GM12891 (cell line): ENCODE measurements at regions not wholly inside any gene's neighbourhood (a gene's known extent, or its start where the extent isn't known, plus 50 kb on each side); places are given as distances from the start of the nearest gene placed in this dataset.

Experiments used
- POLR2A ChIP-seq: IDR thresholded peaks from 2 replicates; pipeline ENCODE4 v1.6.1; 2011; ENCODE audit warnings: low read depth, low read length, control low read depth
- POLR2AphosphoS5 ChIP-seq: IDR thresholded peaks from 2 replicates; pipeline ENCODE4 v1.6.1; 2011; ENCODE audit warnings: low read depth, low read length, control low read depth
- POU2F2 ChIP-seq: IDR thresholded peaks from 2 replicates; pipeline ENCODE4 v1.6.1; 2011; ENCODE audit warnings: low read depth, mild to moderate bottlenecking, control low read depth, low read length, moderate library complexity
- SPI1 ChIP-seq: IDR thresholded peaks from 2 replicates; pipeline ENCODE4 v1.6.1; 2011; ENCODE audit warnings: low read depth, low read length, control low read depth
- TAF1 ChIP-seq: IDR thresholded peaks from 2 replicates; pipeline ENCODE4 v1.6.1; 2011; ENCODE audit warnings: low read depth, low read length, control low read depth

GRCh38 chr12:111064982-111065381 is 144.6 kb upstream of the MYL2 start:
- TF ChIP-seq POLR2AphosphoS5, result no peak
- no peak for TF ChIP-seq TAF1
- no peak for TF ChIP-seq POLR2A
- no peak for TF ChIP-seq POU2F2
- no peak for TF ChIP-seq SPI1
